ENCODE measurements at regions not wholly inside any gene's neighbourhood (a gene's known extent, or its start where the extent isn't known, plus 50 kb on each side); places are given as distances from the start of the nearest gene placed in this dataset.

DNA sequence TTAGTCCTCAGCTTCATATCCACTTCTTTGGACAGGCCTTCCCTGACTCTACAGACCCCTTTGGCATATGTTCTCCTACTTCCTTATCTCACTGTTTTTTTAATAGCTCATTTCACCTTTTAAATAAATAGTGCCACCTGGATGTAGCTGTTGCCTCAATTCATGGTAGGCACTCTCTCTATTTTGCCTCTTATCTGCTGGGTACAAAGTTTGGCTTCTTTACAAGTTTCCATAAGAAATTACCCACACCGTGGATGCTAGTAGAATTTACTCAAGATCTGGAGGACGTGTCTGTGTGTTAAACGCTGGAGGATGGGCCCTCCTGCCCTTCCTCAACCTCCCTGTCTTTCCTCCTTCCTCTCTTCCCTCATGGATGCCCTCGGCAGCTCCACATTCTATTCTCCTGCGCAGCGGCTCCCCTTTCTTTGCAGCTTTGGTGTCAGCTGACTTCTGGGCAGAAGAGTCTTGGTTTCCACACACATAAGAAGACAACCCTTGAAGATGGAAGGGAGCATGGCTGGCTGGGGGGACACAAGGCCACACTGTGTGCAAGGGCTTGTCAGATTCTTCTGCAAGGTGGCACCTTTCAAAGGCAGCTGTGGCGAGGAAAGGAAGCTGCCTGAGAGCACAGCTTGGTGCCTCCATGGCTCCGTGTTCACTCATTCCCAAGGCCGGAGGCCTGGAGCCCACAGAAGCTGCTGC is 212.6 kb downstream of the SNX19 start:
- no peak overlapping the region for H3K4me3 ChIP-seq (ENCODE audit: low read depth, poor library complexity, severe bottlenecking)
- no peak for DNase-seq (ENCODE audit: low spot score in 2 of 2)
- intact Hi-C loops (cut with DNase I; ENCODE audit: low total_unique reads) = no loop called here
- TF ChIP-seq, protein P1, sequence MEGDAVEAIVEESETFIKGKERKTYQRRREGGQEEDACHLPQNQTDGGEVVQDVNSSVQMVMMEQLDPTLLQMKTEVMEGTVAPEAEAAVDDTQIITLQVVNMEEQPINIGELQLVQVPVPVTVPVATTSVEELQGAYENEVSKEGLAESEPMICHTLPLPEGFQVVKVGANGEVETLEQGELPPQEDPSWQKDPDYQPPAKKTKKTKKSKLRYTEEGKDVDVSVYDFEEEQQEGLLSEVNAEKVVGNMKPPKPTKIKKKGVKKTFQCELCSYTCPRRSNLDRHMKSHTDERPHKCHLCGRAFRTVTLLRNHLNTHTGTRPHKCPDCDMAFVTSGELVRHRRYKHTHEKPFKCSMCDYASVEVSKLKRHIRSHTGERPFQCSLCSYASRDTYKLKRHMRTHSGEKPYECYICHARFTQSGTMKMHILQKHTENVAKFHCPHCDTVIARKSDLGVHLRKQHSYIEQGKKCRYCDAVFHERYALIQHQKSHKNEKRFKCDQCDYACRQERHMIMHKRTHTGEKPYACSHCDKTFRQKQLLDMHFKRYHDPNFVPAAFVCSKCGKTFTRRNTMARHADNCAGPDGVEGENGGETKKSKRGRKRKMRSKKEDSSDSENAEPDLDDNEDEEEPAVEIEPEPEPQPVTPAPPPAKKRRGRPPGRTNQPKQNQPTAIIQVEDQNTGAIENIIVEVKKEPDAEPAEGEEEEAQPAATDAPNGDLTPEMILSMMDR (IDR thresholded peaks at IDR 0.05) = no peak
- TF ChIP-seq POLR2A (IDR thresholded peaks at IDR 0.05) = no peak
- WGBS, 2 donors = 91 to 97% methylated on average over 9 of the region's 9 CpGs

DNA sequence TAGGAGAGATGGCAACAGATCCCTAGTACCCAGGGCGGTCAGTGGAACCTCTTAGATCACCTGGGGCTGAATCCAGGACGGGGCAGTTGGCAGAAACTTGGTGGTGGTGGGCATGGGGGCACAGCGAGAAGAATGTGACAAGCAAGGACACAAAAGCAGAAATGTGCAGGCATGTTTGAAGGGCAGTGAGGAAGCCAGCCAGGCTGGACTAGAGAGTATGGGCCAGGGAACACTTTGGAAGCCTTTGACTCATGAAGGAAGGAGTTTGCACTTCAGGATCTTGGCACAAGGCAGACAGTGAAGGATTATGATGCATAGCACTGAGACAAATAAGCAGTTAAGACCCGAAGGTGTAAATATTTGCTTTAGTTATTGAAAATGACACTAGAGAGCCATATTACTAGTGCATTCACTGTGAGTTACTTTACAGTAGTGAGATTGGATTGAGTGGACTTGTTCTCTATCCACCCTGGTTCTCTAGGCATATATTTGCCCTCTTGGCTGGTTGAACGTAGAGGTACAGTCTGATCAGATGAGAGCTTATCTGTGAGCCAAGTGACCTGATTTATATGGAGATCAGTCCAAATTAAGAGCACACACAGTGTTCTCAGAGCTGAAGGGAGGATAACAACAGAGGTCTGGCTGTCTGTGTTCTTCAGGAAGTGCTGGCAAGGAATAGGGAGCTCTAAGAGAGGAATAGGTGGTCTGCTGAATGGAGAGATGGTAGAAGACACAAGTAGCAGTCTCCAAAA is 210.4 kb downstream of the SNX19 start:
- H3K4me3 ChIP-seq (ENCODE audit: low read depth, poor library complexity, severe bottlenecking) = no peak overlapping the region
- WGBS, 2 donors = 74 to 80% methylated on average over 5 of the region's 5 CpGs
- no peak for DNase-seq (ENCODE audit: low spot score in 2 of 2)
- TF ChIP-seq POLR2A (IDR thresholded peaks at IDR 0.05) = no peak
- TF ChIP-seq, protein P1 (IDR thresholded peaks at IDR 0.05) = no peak
- intact Hi-C loops (cut with DNase I; ENCODE audit: low total_unique reads) = no loop called here

- DNase-seq (ENCODE audit: low spot score in 2 of 2) = no peak
- intact Hi-C loops (cut with DNase I; ENCODE audit: low total_unique reads) = no loop called here
- WGBS, 2 donors = 81 to 96% methylated on average over 5 of the region's 5 CpGs
- no peak overlapping the region for H3K4me3 ChIP-seq (ENCODE audit: low read depth, poor library complexity, severe bottlenecking)
- no peak for TF ChIP-seq POLR2A (IDR thresholded peaks at IDR 0.05)
- TF ChIP-seq, protein P1 (IDR thresholded peaks at IDR 0.05) = no peak
Measured at GRCh38 chr11:130706572-130706971, 209.7 kb downstream of the SNX19 start.

DNA sequence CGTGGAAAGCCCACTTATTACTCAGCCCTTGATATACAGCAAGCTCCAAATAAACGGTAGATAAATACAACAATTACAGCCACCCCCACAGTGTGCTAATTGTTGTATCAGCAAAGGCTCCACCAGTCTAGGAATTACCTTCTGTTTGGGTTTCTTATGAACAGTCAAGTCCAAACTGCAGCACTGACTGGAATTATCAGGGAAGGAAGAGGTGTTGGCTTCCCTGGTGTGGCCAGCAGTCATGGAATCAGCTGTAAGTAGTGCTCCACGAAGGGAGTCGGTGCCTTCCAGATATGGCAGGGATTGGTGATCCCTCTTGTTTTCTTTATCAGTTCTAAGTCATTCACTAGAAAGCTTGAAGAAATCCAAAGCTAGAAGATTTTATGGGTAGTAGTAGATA is 209.1 kb downstream of the SNX19 start:
- WGBS, 2 donors = 90 to 93% methylated on average over 4 of the region's 4 CpGs

GRCh38 chr11:130709531-130709930 is 206.7 kb downstream of the SNX19 start:
- WGBS, 2 donors = 87 to 89% methylated on average over 5 of the region's 5 CpGs
- intact Hi-C loops (cut with DNase I; ENCODE audit: low total_unique reads) = no loop called here
- TF ChIP-seq, protein P1 (IDR thresholded peaks at IDR 0.05) = no peak
- H3K4me3 ChIP-seq (ENCODE audit: low read depth, poor library complexity, severe bottlenecking) = no peak overlapping the region
- DNase-seq (ENCODE audit: low spot score in 2 of 2) = no peak

More for the DNA sequence above, 209.1 kb downstream of the SNX19 start:
- intact Hi-C loops (cut with DNase I; ENCODE audit: low total_unique reads) = no loop called here
- no peak for DNase-seq (ENCODE audit: low spot score in 2 of 2)
- no peak for TF ChIP-seq POLR2A (IDR thresholded peaks at IDR 0.05)
- TF ChIP-seq, protein P1 (IDR thresholded peaks at IDR 0.05) = no peak
- no peak overlapping the region for H3K4me3 ChIP-seq (ENCODE audit: low read depth, poor library complexity, severe bottlenecking)
